HUES64 (cell line): ENCODE measurements at regions not wholly inside any gene's neighbourhood (a gene's known extent, or its start where the extent isn't known, plus 50 kb on each side); places are given as distances from the start of the nearest gene placed in this dataset.
"Not testable (repeated sequence)": the region's sequence is repeated elsewhere in the genome, so short reads cannot be mapped to it uniquely, and the experiment has no call there.

Experiments
- H3K27ac ChIP-seq: 2 replicates; pipeline ENCODE4 v1.7.0; 2013; ENCODE audit warnings: low read depth, low read length, inconsistent platforms
- H3K27me3 ChIP-seq: 2 replicates; pipeline ENCODE4 v1.6.1; 2013; ENCODE audit warnings: mild to moderate bottlenecking, low read length; ENCODE audit not compliant: insufficient read depth
- H3K36me3 ChIP-seq: 2 replicates; pipeline ENCODE4 v1.6.1; 2013; ENCODE audit warnings: mild to moderate bottlenecking, low read length; ENCODE audit not compliant: insufficient read depth
- H3K4me1 ChIP-seq: 2 replicates; pipeline ENCODE4 v1.6.1; 2013; ENCODE audit warnings: mild to moderate bottlenecking, low read length, moderate library complexity; ENCODE audit not compliant: insufficient read depth
- H3K4me3 ChIP-seq: 2 replicates; pipeline ENCODE4 v1.5.1; 2013; ENCODE audit warnings: mild to moderate bottlenecking, low read length, moderate library complexity
- H3K9ac ChIP-seq: 2 replicates; pipeline ENCODE4 v1.6.1; 2013; ENCODE audit warnings: mild to moderate bottlenecking, low read depth, low read length
- H3K9me3 ChIP-seq: 2 replicates; pipeline ENCODE4 v1.6.1; 2013; ENCODE audit warnings: low read depth, low read length; ENCODE audit not compliant: insufficient read depth
- WGBS: fragments of 150-250, 120-280 bp; methylation state at CpG from one replicate; pipeline ENCODE4 v1.1.7; 2013; ENCODE audit warnings: missing lambda C conversion rate; 5-methylcytosine and 5-hydroxymethylcytosine counted together

DNA sequence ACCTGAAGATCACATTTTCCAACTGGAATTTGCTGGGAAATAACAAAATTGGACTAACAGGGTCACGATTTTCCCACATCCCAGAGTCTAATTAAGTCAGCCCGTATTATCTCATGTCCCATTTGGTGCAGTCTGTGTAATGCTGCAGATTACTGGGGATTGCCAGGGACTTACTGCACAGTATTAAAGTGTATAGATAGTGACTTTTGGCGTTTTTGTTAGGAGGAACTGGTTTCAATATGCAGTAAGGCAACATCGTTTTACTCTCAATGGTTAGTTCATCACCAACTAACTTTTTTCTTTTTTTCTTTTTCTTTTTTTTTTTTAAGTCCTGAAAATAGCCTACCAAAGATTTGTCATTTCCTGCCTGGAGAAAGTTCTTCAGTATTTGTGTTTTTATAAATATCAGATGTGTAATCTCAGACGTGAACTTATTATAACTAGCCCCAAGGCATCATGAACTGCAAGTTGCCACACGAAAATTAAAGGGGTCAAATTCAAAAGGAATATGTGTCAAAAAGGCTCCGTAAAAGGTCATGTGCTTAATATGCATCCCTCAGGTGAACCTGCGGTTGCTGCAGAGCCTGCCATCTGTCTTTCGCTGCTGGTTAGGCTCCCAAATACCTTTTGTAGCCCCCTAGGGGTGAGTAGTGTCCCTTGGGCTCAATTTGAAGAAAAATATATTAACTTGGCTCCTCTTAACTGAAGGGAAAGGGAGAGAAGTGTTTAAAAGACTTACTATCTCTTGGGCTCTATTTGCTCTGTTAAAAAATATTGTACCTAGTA lies 176.7 kb upstream of the ADAMTSL1 start:
- Histone ChIP-seq H3K27ac (no peak overlapping the region), H3K4me3 (no peak overlapping the region), H3K9ac (no peak overlapping the region), H3K27me3 (no peaks in the 10 kb centered on the region), H3K4me1 (peaks cover 4% of the 10 kb centered on the region; the same call in 1 of the 2 replicates), H3K36me3 (no peaks in the 10 kb centered on the region), H3K9me3 (no peaks in the 10 kb centered on the region)
- WGBS = 73% methylated on average over 9 of the region's 9 CpGs

DNA sequence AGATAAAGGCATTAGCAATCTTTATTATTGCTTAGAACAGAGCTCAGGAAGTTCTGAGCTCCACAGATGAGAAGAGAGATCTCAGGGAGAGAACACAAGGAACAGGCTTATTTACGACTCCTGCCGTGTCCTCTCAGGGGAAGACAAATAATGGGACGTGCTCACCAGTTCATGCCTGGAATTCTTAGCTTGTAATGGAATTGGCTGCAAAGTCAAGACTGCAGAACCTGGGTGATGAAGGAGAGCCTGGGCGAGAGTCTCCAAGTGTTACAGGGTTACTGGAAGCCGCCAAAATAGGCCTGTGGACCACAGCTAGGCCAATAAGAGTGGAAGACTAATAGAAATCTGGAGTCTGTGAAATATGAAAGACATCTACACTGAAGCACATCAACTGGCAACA lies 174.5 kb upstream of the ADAMTSL1 start:
- Histone ChIP-seq H3K27ac (no peak overlapping the region), H3K4me1 (peaks cover 4% of the 10 kb centered on the region; the same call in 1 of the 2 replicates), H3K27me3 (no peaks in the 10 kb centered on the region), H3K9ac (no peak overlapping the region), H3K4me3 (no peak overlapping the region), H3K9me3 (no peaks in the 10 kb centered on the region), H3K36me3 (no peaks in the 10 kb centered on the region)
- WGBS = 84% methylated on average over 5 of the region's 5 CpGs

DNA sequence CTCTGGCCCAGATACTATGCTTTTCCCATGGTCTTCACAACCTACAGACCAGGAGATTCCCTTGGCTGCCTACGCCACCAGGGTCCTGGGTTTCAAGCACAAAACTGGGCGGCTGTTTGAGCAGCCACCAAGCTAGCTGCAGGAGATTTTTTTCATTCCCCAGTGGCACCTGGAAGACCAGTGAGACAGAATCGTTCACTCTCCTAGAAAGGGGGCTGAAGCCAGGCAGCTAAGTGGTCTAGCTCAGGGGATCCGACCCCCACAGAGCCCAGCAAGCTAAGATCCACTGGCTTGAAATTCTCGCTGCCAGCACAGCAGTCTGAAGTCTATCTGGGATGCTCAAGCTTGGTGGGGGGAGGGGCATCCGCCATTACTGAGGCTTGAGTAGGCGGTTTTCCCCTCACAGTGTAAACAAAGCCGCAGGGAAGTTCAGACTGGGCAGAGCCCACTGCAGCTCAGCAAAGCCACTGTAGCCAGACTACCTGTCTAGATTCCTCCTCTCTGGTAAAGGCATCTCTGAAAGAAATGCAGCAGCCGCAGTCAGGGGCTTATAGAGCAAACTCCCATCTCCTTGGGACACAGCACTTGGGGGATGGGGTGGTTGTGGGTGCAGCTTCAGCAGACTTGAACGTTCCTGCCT lies 168.7 kb upstream of the ADAMTSL1 start:
- not testable (repeated sequence) for H3K27me3 ChIP-seq
- 0 out of 2 replicates have a peak overlapping the region, but pooled peaks have one; percentile 6 for H3K27ac ChIP-seq
- WGBS = 66% methylated on average over 10 of the region's 10 CpGs

DNA sequence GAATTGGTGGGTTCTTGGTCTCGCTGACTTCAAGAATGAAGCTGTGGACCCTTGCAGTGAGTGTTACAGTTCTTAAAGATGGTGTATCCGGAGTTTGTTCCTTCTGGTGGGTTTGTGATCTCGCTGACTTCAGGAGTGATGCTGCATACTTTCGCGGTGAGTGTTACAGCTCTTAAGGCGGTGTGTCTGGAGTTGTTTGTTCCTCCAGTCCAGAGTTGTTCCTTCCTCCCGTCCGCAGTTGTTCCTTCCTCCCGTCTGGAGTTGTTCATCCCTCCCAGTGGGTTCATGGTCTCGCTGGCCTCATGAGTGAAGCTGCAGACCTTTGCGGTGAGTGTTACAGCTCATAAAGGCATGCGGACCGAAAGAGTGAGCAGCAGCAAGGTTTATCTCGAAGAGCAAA lies 159.6 kb upstream of the ADAMTSL1 start:
- peaks cover 9% of the 10 kb centered on the region; the same call in 1 of the 2 replicates for H3K9me3 ChIP-seq
- no peak overlapping the region for H3K9ac ChIP-seq
- H3K27me3 ChIP-seq = no peaks in the 10 kb centered on the region
- no peak overlapping the region for H3K4me3 ChIP-seq
- H3K4me1 ChIP-seq = no peaks in the 10 kb centered on the region
- no peaks in the 10 kb centered on the region for H3K36me3 ChIP-seq
- WGBS = 96% methylated on average over 14 of the region's 14 CpGs
- no peak overlapping the region for H3K27ac ChIP-seq

More for the DNA sequence above, 168.7 kb upstream of the ADAMTSL1 start:
- H3K9me3 ChIP-seq, H3K9ac ChIP-seq, H3K36me3 ChIP-seq, H3K4me3 ChIP-seq: not testable (repeated sequence)
- H3K4me1 ChIP-seq = peaks cover 12% of the 10 kb centered on the region

DNA sequence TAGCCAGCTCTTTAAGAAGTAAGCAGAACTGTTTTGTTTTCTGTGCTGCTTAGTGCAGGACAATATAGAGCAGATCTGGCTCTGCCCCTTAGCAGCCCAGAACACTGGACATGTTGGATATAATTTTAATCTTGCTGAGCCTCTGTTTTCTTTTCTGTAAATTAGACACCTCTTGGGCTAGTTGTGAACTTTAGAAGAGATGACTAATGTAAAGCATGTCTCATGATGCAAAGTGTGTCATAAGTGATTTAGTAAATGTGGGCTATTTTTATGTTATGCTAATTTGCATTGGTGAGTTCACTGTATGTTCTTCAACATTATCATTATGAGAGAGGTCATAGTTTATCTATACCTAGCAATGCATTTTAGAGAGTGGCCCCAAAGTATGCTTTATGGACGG lies 156.1 kb upstream of the ADAMTSL1 start:
- Histone ChIP-seq H3K4me3 (no peak overlapping the region), H3K27ac (no peak overlapping the region), H3K4me1 (no peaks in the 10 kb centered on the region), H3K36me3 (no peaks in the 10 kb centered on the region), H3K27me3 (no peaks in the 10 kb centered on the region), H3K9ac (no peak overlapping the region), H3K9me3 (peaks cover 9% of the 10 kb centered on the region; the same call in 1 of the 2 replicates)
- 85% methylated on average over 1 of the region's 1 CpG for WGBS

DNA sequence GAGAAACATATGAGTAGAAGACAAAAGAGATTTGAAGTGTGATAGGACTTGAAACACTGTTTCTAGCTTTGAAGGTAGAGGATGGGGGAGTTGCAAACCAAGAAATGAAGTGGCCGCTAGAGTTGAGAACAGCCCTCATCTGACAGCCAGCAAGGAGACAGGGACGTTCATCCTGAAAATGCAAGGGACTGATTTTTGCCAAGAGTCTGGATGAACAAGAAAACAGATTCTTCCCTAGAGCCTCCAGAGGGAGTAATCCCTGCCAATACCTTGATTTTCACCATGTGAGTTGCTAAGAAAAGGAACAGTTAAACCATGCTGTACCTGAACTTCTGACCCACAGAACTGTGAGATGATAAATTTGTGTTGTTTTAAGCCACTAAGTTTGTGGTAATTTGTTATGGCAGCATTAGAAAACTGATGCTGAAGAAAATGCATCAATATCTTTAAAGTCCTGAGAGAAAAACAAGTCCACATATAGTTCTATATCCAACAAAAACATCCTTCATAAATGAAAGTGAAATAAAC lies 154.0 kb upstream of the ADAMTSL1 start:
- H3K9me3 ChIP-seq = peaks cover 9% of the 10 kb centered on the region; the same call in 1 of the 2 replicates
- H3K27me3 ChIP-seq = no peaks in the 10 kb centered on the region
- WGBS = 81% methylated on average over 2 of the region's 2 CpGs
- H3K36me3 ChIP-seq = no peaks in the 10 kb centered on the region
- H3K9ac ChIP-seq = no peak overlapping the region
- no peak overlapping the region for H3K4me3 ChIP-seq
- no peak overlapping the region for H3K27ac ChIP-seq
- H3K4me1 ChIP-seq = no peaks in the 10 kb centered on the region

DNA sequence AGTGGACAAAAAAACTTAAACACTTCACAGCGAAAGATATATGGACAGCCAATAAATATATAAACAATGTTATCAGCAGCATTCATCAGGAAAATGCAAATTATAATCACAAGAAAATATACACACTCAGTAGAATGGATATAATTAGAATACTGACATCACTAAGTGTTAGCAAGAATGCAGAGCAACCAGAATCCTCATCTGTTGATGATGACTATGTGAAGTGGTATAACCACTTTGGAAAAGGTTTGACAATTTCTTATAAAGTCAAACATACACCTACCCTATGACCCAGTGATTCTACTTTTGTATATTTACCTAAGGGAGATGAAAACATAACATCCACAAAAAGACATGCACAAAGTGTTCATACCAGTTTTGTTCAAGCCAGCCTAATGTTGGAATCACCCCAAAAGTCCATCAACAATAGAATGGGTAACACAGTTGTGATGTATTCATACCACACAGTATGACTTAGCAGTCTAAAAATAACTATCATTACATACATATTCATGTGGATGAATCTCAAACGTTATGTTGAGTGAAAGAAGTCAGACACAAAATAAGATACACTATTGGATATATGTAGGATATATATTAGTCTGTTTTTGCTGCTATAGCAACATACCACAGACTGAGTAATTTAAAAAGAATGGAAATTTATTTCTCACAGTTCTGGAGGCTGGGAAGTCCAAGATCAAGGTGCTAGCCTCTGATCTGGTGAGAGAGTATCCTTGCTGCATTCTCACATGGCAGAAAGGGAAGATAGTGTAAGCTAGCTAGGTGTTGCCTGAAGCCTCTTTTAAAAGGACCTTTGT lies 148.8 kb upstream of the ADAMTSL1 start:
- no peaks in the 10 kb centered on the region for H3K4me1 ChIP-seq
- WGBS = 100% methylated on average over 1 of the region's 2 CpGs
- H3K9ac ChIP-seq = no peak overlapping the region
- no peak overlapping the region for H3K27ac ChIP-seq
- no peaks in the 10 kb centered on the region for H3K36me3 ChIP-seq
- H3K4me3 ChIP-seq = no peak overlapping the region
- no peaks in the 10 kb centered on the region for H3K27me3 ChIP-seq
- H3K9me3 ChIP-seq = peaks cover 5% of the 10 kb centered on the region; the same call in 1 of the 2 replicates

DNA sequence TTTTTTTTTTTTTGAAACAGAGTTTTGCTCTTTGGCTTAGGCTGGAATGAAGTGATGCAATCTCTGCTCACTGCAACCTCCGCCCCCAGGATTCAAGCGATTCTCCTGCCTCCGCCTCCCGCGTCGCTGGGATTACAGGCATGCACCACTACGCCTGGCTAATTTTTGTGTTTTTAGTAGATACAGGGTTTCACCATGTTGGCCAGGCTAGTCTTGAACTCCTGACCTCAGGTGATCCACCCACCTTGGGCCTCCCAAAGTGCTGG lies 148.3 kb upstream of the ADAMTSL1 start:
- not testable (repeated sequence) for H3K36me3 ChIP-seq, H3K4me3 ChIP-seq, H3K4me1 ChIP-seq, H3K27me3 ChIP-seq, H3K27ac ChIP-seq, H3K9ac ChIP-seq, H3K9me3 ChIP-seq
- 98% methylated on average over 7 of the region's 7 CpGs for WGBS

DNA sequence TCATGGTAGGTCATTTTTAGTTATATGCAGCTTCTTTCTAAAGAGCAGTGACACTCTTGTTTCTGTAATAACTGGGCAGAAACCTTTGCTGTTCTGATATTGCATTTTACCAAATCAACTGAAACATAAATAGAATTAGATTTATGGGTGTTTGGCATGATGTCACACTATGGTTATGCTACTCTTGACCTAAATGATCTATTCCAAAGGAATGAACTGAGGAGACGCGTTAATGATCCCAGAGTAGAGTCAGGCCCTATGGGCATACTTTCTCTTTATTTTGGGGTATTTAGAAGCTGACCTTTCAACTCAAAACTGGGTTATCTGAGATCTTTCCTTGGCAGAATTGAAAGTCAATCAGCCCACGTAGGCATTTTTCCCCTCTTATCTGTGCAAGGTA lies 146.8 kb upstream of the ADAMTSL1 start:
- Histone ChIP-seq H3K4me3 (no peak overlapping the region), H3K27ac (no peak overlapping the region)
- 93% methylated on average over 3 of the region's 3 CpGs for WGBS

DNA sequence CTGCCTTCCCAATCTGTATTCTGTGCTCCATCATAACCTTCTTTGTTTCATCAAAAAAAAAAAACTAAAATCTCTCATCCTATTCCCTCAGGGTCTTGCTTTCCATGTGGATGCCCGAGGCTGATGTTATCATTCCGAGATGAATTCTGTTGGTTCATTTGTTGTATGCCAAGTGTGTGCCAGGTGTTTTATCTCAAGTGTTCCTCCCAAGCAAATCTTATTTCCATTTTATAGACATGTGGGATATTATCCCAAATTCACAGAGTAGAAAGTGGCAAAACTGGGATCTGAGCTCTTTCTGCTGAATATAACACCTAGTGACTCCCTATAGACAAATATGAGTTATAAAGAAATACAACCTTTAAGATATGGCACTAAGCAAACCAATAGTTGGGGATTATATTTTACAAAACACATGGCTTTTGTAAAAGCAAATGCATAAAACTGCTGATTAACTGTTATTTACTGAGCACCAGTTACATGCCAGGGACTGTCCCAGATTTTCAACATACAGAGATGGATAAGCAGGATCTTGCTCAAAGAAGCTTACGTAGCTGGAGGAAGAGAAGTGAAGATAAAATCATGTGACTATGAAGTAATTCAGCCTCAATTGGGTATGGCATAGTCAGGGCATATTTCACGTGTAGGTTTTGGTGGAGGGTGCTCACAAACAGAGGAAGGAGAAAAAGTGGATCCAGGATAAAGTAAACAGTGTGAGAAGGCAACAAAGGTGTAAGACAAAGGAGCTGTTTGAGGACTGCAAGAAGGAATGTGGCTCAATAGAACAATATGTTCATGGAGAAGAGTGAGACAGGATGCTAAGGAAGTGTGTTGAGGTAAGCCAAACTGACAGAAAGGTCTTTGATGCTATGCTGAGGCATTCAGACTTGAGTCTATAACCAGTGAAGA lies 143.3 kb upstream of the ADAMTSL1 start:
- Histone ChIP-seq H3K27ac (no peak overlapping the region), H3K4me1 (peaks cover 31% of the 10 kb centered on the region; the same call in 1 of the 2 replicates), H3K9me3 (no peaks in the 10 kb centered on the region), H3K36me3 (no peaks in the 10 kb centered on the region), H3K9ac (no peak overlapping the region), H3K27me3 (no peaks in the 10 kb centered on the region), H3K4me3 (no peak overlapping the region)
- 91% methylated on average over 4 of the region's 4 CpGs for WGBS

More for the DNA sequence above, 146.8 kb upstream of the ADAMTSL1 start:
- Histone ChIP-seq H3K27me3 (no peaks in the 10 kb centered on the region), H3K9ac (no peak overlapping the region), H3K9me3 (peaks cover 5% of the 10 kb centered on the region; the same call in 1 of the 2 replicates), H3K36me3 (no peaks in the 10 kb centered on the region), H3K4me1 (peaks cover 14% of the 10 kb centered on the region; the same call in 1 of the 2 replicates)
